SKM-1 (cell line): ENCODE measurements at regions not wholly inside any gene's neighbourhood (a gene's known extent, or its start where the extent isn't known, plus 50 kb on each side); places are given as distances from the start of the nearest gene placed in this dataset.
"Not testable (repeated sequence)": the region's sequence is repeated elsewhere in the genome, so short reads cannot be mapped to it uniquely, and the experiment has no call there.

Experiments used
- DNase-seq: peaks from one replicate; lab custom pipeline; 2025; ENCODE audit not compliant: unreplicated experiment; lab: John Stamatoyannopoulos, UW

- DNase-seq, result no peak
Measured at GRCh38 chr4:71209161-71209560, 129.7 kb upstream of the SLC4A4 start.

GRCh38 chr4:71210823-71211222 lies 128.0 kb upstream of the SLC4A4 start:
- DNase-seq, result no peak

- DNase-seq, result no peak
Measured at GRCh38 chr4:71211748-71212147, 127.1 kb upstream of the SLC4A4 start.

- DNase-seq, result no peak
Measured at GRCh38 chr4:71212216-71212615, 126.6 kb upstream of the SLC4A4 start.

GRCh38 chr4:71214578-71214977 lies 124.2 kb upstream of the SLC4A4 start:
- DNase-seq, result no peak

GRCh38 chr4:71216316-71216959 lies 122.4 kb upstream of the SLC4A4 start:
- DNase-seq, result no peak

GRCh38 chr4:71217688-71218087 lies 121.1 kb upstream of the SLC4A4 start:
- DNase-seq, result no peak

- DNase-seq, result not testable (repeated sequence)
Measured at GRCh38 chr4:71220848-71221247, 118.0 kb upstream of the SLC4A4 start.

- DNase-seq, result no peak
Measured at GRCh38 chr4:71221510-71222466, 117.0 kb upstream of the SLC4A4 start.

- DNase-seq, result no peak
Measured at GRCh38 chr4:71222661-71223060, 116.2 kb upstream of the SLC4A4 start.

- DNase-seq, result no peak
Measured at GRCh38 chr4:71229477-71230270, 109.1 kb upstream of the SLC4A4 start.

- DNase-seq, result no peak
Measured at GRCh38 chr4:71230271-71231128, 108.3 kb upstream of the SLC4A4 start.

GRCh38 chr4:71231129-71232055 lies 107.4 kb upstream of the SLC4A4 start:
- DNase-seq, result no peak

GRCh38 chr4:71232056-71232430 lies 106.8 kb upstream of the SLC4A4 start:
- DNase-seq, result no peak

GRCh38 chr4:71232846-71233245 lies 106.0 kb upstream of the SLC4A4 start:
- no peak for DNase-seq

- no peak for DNase-seq
Measured at GRCh38 chr4:71235311-71236201, 103.3 kb upstream of the SLC4A4 start.

- DNase-seq, result no peak
Measured at GRCh38 chr4:71236226-71236625, 102.6 kb upstream of the SLC4A4 start.

- DNase-seq, result no peak
Measured at GRCh38 chr4:71237641-71238040, 101.2 kb upstream of the SLC4A4 start.

- DNase-seq, result no peak
Measured at GRCh38 chr4:71239365-71239764, 99.5 kb upstream of the SLC4A4 start.
